HG02852 (cell line): ENCODE measurements at regions not wholly inside any gene's neighbourhood (a gene's known extent, or its start where the extent isn't known, plus 50 kb on each side); places are given as distances from the start of the nearest gene placed in this dataset.
"Not testable (repeated sequence)": the region's sequence is repeated elsewhere in the genome, so short reads cannot be mapped to it uniquely, and the experiment has no call there.

Experiments used
- ATAC-seq: cut with Tn5 transposase; IDR thresholded peaks from one replicate; pipeline ENCODE4 v1.9.1; 2021; ENCODE audit warnings: mild to moderate bottlenecking, moderate library complexity; ENCODE audit not compliant: unreplicated experiment

DNA sequence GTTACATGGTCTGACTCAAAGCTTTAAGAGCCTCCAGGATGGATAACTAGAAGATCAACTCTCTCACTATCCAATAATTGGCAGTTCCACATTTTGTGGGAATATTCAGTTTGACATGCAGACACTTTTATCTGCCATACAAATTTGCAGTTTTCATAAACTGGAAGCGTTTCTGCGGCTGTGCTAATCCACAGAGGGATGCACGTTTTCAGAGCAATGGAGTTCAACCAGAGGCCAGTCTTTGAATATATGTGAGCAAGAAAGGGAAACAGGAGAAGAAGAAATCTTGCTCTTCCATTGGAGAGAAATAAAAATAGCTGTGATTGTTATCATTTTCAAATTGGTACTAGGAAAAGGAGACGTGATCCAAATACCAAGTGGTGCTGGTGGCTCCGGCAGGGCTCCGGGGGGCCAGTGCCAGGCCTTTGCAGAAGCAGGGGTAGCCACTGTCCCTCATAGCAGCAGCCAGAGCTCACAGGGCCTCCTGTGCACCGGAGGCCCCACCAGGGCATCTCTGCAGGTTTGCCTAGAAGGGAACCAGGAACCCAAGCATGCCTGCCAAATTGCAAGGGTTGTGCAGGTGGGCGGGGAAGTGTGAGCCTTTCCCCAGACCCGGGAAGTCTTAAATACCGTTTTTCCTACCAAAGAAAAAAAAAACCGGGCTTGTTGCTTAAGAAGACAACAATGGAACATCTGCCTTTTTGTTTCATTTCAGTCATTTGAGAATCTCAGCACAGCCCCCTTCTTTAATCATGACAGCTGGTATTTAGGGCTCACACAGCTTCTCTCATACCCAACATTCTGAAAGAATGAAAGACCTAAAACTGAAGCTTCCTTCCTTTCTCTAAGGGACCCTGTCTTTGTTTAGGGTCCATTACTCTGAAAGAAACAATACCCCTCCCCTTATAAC is 791.1 kb upstream of the SOX11 start:
- ATAC-seq, result no peak

DNA sequence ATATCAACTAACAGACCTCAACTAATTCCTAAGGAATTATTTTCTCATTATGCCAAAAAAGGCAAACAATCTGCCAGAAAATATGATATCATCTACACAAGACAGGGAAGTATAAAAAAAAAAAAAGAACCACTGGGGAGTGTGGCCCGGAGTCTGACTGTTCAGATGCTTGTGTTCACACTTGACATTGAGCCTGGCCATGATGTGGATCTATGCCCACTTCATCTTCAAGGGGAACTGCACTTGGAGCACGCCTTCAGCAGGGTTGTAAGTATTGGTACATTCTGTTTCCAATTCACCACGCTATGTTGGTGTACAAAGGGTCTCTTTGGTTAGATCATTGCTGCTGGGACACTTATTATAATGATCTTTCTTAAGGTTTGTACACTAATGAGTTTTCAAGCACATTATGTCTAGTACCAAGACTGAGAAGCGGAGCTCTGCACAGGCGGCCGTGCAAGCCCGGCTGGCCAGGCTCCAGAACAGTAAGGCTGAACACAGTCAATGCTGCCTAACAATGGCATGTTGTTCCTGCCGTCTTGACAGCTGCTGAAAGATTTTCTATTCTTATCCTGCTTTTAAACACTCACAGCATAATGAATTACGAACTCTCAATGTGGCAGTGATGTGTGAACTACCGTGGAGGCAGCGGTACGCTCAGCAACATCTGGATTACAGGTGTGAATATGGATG is 788.4 kb upstream of the SOX11 start:
- no peak for ATAC-seq

DNA sequence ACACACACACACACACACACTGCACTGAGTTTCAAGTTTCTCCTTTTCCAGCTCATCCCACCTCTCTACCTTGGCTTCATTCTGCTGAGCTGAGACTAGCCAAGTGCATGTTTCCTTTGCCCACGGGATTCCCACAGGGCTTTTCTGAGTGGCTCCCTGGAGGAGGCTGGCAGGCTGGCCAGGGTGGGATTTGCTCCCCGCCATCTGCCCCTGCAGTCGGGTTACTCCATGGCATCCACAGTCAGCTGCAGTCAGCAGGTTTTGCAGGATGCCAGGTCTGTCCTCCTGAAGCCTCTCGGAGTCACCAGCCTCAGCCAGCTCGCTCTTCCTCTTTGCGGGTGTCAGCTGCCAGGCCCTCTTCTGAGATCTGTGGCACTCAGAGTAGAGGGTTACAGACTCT is 783.7 kb upstream of the SOX11 start:
- no peak for ATAC-seq

DNA sequence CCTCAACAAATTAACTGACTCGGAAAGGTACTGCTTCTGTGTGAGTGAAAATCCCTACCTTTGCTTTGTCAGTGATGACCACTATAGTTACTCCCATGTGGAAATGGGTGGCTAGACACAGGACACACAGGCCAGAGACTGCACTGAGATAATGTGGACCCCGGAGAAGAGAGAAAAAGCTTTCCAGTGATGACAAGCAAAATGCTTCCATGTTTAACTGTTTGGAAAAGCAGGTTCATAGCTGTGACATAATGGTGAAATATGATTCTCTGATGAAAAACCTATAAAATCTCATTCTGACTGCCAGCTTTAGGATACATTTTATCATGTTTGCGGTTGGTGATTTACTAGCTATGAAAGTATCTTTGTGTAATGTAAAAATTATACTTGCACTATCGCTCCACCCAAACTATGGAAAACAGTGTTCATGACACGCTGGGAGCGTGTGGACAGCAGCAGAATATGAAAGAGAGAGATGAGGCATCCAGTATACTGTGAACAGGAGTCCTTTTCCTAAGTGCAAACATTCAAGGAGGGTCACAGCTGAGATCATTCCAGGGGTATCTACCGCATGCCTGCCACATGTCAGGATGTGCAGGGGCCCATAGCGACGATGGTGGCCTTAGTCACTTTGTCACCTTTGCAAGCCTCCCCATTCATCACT is 782.7 kb upstream of the SOX11 start:
- ATAC-seq, result no peak

DNA sequence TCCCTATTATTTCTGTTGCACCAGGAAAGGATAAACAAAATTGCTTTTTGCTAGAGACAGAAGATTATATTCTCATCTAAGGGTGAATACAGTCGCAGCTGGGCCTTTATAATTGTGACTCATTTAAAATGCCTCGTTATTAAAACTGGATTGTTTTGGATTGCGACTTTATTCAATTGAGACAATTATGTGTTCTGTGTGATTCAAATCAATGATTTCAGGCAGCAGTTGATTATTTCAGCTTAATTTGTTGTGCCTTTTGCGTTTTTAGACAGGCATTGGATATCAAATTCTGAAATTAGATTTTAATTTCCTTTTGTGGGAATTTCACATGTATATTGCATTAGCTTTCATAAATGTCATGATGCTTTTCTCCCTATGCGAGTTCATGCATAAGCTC is 778.1 kb upstream of the SOX11 start:
- no peak for ATAC-seq

DNA sequence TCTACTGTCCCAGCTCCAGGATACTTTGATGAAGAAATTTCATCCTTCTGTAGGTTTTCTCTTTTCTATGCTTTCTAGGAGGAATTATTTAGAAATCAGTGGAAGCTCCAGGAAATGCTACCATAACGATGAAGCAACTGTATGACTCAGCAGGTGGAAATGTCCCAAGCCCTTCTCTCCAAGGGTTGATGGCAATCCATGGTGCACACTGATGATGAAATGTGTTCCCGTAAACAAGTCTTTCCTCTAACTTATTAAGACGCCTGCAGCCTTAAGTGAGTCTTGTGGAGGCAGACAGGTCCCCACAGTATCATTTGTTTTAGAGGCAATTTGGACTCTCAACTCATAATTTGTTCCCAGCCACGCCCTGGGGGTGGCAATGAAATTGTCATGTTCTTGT is 777.6 kb upstream of the SOX11 start:
- no peak for ATAC-seq

DNA sequence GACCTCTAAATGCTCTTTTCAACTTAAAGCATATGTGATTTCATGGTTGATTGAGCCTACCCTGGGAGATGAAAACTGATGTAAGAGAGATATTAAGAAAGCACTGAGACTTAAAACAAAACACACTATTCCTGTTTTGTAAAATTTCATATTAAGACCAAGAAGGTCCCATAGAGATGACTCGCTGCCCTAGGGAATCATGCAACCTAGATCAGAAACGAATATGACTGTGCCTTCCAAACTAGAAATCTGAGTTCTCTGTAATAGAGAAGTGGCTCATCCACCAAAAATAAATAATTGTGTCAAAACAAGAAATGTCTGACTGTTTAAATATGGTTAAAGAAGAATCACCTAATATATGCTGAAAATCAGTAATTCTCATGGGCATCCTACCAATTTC is 776.8 kb upstream of the SOX11 start:
- no peak for ATAC-seq

DNA sequence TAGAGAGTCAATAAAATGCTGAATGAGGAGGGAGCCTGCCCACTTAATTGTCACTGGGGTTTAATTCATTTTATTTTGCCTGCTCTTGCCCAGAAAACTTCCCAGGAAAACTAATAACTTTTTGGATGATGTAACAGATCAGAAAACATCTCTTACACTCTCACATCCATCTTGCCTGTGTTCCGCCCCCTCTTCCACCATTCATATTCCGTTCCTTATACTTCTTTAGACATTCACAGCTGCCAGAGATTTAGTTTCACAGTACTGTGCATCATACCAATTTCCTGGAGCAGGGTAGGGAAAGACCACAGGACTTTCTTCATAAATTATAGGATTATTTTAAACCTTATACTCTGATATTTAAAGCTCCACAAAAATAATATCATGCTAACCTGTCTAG is 776.1 kb upstream of the SOX11 start:
- no peak for ATAC-seq

DNA sequence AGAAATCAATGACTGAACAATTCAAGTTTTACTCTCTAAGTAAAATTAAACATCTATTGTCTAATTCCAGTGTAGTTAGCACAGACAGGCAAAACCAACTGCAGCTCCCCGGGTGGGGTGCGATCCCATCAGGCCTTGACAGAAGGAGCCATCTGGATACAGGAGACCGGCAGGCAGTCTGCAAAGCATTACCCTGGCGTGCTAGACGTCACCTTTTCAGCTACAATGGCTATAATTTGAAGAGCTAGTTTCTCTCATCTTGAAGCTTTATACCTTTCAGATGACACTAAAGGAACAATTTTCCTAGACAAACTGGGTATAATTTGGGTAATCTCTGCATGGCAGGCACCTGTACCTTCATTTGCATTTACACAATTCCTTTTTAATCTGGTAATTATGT is 761.5 kb upstream of the SOX11 start:
- ATAC-seq, result no peak

DNA sequence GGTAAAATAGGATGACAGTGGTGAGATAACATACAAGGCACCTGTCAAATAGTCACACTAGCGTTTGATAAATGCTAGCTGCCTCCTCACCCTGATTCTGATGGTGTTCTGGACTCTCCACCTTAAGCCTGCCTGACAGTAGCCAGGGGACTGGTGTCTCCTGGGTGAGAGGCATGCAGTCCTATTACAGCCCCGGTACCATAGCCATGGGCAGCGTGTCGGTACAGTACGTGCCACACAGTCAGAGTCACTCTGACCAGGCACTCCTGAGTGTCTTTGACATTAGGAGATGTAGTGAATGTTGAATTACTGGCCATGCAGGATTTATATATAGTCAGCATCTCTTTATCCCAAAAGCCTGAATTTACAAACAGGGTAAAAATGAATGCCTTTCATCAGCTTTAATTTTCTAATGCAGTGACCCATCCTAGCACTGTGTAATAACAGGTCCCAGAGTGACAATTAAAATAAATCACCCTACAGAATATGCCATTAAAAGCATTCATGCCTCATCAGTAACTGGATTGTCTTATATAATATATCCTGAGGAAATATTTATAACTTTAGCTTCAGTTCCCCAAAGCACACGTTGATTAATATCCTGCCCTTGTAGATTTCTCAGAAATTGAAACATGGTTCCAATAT is 760.3 kb upstream of the SOX11 start:
- no peak for ATAC-seq

DNA sequence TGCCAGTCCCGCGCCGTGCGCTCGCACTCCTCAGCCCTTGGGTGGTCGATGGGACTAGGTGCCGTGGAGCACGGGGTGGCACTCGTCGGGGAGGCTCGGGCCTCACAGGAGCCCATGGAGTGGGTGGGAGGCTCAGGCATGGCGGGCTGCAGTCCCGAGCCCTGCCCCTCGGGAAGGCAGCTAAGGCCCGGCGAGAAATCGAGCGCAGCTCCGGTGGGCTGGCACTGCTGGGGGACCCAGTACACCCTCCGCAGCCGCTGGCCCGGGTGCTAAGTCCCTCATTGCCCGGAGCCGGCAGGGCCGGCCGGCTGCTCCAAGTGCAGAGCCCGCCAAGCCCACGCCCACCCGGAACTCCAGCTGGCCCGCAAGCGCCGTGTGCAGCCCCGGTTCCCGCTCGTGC is 756.9 kb upstream of the SOX11 start:
- ATAC-seq, result not testable (repeated sequence)

DNA sequence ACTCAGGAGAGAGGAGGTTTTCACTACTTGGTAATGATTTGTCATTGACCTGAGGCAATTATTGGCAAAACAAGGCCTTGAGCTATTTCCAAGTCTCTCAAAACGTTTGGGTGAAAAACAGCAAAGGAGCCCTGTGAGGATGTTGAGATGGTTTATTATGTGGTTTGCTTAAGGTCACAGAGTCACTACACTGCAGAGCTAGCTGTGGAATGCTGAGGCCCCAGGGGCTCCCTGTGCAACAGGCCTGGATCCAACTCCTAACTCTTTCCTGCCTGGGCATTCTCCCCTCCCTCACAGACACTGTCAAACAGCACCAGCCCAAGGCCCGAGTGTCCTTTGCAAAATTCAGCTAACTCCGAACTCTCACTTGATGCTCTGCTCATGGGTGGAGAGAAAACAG is 754.6 kb upstream of the SOX11 start:
- ATAC-seq, result no peak

DNA sequence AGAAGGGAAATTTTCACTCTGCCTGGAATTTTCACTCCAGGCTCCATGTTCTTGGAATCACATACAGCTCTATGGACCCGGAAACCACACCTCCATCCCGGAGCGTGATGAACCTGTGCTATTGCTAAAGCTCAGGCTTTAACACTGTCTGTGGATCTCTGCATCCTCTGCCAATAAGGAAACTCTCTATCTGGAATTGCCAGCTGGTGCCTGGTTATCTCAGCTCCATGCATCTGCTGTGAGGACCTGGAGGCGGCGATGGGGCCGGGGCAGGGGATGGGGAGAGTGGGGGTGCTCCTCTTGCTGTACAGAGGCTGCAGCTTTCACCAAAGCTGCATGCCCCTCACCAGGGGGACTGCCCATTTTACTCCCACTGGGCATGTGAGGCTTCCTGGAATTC is 754.0 kb upstream of the SOX11 start:
- ATAC-seq, result no peak

DNA sequence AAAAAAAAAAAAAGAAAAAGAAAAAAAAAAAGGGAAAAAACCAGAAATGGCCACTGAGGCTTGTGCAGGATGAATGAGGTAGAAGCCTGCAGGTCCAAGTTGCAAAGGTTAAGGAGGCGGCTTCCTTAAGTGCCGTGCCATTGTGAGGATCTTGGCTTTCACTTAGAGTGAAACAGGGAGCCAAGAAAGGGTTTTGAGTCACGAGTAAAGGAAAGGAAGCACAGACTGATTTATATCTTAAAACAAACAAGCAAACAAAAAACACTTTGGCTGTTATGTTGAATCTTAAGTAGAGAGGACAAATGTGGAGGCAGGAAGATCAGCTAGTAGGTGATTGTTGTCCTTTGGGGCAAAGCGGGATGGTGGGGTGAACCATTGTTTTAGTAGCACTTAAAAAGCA is 749.7 kb upstream of the SOX11 start:
- ATAC-seq, result no peak

DNA sequence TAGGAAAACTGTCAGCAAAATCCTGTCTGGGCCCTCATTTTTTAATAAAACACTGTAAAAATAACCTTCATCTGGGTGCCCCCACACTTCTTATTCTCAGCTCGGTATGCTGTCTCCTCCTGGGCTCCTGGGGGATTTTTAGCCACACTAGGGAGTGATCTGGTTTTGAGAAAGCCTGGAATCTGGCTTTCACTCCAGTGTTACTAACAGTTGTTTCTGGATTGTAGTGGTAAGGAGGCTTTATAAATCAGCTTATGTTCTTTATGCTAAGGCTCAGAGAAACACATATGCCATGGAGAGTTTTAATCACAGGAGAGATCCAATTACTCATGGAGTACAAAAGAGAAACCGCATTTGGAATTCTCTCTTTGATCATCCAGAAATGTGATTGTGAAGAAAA is 744.3 kb upstream of the SOX11 start:
- no peak for ATAC-seq

DNA sequence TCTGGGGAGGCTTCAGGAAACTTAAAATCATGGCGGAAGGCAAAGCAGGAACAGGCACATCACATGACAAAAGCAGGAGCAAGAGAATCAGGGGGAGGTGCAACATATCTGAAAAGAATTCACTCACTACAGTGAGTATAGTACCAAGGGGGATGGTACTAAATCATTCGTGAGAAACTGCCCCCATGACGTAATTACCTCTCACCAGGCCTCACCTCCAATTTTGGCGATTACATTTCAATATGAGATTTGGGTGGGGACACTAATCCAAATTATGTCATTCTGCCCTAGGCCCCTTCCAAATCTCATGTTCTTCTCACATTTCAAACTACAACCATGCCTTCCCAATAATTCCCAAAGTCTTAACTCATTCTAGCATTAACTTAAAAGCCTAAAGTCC is 740.8 kb upstream of the SOX11 start:
- no peak for ATAC-seq

DNA sequence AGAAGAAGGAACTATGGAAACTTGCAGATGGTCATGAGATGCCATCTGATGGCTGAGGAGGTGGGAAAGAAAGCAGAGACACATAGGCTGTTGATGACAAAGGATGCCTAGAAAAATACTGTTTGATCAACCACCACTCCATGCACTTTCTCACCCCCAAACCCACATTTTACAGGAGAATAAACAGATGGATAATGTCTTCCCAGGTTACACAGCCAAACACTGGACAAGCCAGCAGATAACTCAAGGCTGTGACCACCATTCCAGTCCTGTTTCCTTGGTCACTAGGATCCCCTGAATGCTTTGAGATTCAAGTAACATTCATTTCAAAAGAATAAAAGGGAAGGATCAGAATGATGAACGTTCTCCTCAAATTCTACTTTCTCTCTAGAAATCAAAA is 733.0 kb upstream of the SOX11 start:
- no peak for ATAC-seq

DNA sequence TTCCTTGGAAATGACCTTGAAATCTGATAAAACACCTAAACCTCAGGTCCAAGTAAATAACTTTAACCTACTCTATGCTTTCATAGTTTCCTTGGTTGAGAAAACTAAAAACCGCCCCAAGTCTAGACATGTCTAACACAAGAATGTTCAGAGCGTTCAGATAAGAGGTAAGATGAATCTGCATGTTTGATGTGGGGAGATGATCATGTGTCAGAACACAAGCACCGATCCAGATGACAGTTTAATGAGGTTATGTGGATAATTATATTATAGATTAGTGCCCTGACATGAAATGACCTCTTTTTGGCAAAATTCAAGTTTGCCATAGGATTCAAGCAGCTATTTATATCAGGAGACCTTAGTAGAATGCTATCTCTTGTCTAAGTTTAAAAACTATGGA is 729.8 kb upstream of the SOX11 start:
- ATAC-seq, result no peak

DNA sequence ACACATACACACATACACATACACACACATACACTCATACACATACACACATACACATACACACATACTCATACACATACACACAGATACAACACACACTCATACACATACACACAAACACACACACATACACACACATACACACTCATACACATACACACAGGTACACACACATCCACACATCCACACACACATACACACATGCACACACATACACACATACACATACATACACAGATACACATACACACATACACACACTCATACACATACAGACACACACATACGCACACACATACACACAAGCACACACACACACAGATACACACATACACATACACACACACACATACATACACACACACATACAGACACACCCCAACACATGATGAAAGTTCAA is 729.1 kb upstream of the SOX11 start:
- no peak for ATAC-seq

DNA sequence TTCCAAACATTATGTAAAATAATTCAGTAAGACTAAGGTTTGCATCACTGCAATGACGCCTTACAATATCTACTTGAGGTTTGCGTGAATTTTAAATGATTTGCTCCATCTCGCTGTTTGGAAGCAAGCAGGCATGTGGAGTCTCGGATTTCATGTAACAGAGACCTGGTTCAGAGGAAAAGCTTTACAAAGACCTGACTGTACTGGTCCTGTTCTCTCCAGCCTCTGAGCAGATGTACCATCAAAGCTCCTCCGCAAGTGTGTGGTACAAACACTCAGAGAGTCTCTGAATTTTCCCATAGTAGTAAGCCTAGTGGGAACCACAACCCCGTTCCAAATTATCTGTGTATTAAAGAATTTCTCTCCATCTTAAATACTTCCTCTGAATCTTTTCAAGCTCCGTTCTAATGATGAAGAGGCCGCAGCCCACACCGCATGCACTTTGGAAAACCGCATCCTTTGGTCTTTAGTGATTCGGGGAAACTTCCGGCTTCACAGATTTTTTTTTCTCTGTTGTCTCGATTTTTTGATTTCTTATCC is 728.1 kb upstream of the SOX11 start:
- ATAC-seq, result no peak

DNA sequence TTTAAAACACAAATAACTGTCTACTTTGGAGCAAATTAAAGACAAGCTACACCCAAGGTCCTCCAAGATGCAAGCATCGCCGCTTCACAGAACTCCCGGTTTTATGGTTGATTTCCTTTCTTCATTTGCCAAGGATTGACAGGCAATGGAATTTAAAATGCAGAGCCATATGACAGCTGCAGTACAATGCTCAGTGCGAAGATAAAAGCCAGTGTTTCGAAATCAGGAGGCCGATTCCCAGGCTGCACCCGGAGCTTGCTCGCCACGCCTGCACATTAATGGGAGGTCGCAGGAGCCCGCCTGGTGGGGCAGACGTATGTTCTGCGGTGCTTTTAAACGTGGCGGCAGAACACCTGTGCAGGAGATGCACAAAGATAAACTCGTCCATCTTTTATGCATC is 727.6 kb upstream of the SOX11 start:
- ATAC-seq, result no peak
